ENCODE measurements at regions not wholly inside any gene's neighbourhood (a gene's known extent, or its start where the extent isn't known, plus 50 kb on each side); places are given as distances from the start of the nearest gene placed in this dataset.
"Not testable (repeated sequence)": the region's sequence is repeated elsewhere in the genome, so short reads cannot be mapped to it uniquely, and the experiment has no call there.

DNA sequence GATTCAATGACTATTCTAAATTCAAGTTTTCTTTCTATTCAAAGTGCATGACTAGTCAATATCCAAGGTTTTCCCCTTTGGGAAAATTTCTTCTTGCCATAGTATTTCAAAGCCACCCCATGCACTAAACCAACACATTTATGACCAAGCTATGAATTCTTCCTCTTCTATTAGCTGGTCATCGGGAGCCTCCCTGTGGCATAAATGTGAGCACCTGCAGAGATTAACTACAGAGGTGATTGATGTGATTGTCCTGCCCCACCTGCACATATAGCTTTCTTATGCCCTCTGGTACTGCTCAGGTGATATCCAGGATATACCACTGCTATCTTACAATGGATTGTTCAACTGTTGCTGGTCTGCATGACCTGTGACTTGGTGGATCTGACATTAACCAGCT lies 694.9 kb downstream of the ZBBX start:
- TF ChIP-seq, protein P1, sequence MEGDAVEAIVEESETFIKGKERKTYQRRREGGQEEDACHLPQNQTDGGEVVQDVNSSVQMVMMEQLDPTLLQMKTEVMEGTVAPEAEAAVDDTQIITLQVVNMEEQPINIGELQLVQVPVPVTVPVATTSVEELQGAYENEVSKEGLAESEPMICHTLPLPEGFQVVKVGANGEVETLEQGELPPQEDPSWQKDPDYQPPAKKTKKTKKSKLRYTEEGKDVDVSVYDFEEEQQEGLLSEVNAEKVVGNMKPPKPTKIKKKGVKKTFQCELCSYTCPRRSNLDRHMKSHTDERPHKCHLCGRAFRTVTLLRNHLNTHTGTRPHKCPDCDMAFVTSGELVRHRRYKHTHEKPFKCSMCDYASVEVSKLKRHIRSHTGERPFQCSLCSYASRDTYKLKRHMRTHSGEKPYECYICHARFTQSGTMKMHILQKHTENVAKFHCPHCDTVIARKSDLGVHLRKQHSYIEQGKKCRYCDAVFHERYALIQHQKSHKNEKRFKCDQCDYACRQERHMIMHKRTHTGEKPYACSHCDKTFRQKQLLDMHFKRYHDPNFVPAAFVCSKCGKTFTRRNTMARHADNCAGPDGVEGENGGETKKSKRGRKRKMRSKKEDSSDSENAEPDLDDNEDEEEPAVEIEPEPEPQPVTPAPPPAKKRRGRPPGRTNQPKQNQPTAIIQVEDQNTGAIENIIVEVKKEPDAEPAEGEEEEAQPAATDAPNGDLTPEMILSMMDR (IDR thresholded peaks at IDR 0.05) = no peak
- Histone ChIP-seq H3K27me3 (no peaks in the 10 kb centered on the region), H3K4me3 (no peak overlapping the region), H3K27ac (no peak overlapping the region), H3K36me3 (no peaks in the 10 kb centered on the region), H3K4me1 (no peaks in the 10 kb centered on the region), H3K9ac (ENCODE audit: low read depth in 2 of 2, low read length in 2 of 2) (no peak overlapping the region), H3K9me3 (no peaks in the 10 kb centered on the region)
- DNase-seq = no peak
- intact Hi-C loops (cut with DNase I) = no loop called here

DNA sequence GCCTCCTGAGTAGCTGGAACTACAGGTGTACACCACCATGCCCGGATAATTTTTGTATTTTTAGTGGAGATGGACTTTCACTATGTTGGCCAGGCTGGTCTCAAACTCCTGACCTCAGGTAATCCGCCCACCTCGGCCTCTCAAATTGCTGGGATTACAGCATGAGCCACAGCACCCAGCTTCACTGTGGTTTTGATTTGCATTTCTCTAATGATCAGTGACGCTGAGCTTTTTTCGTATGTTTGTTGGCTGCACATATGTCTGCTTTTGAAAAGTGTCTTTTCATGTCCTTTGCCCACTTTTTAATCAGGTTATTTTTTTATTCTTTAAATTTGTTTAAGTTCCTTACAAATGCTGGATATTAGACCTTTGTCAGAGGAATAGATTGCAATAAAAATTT lies 696.0 kb downstream of the ZBBX start:
- H3K27me3 ChIP-seq; DNase-seq; H3K4me1 ChIP-seq; H3K27ac ChIP-seq; H3K36me3 ChIP-seq; H3K9ac ChIP-seq (ENCODE audit: low read depth in 2 of 2, low read length in 2 of 2); H3K9me3 ChIP-seq; H3K4me3 ChIP-seq; intact Hi-C loops (cut with DNase I): not testable (repeated sequence)

DNA sequence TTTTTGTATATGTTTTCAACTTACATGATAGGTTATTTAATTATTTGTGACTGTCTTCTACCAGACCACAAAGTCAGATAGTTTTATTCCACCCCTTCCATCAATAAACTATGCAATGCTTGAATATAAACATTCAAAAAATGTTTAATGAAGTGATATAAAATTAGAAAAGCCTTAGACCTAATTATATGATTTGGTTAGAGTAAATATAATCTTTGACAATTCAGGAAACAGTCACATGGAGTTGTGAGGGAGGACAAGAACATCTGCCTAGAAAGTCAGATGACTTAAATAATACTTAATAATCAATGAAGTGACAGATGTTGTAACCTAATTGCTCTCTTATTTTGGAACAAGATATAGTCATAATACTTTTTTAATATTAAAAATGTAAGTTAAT lies 710.3 kb downstream of the ZBBX start:
- DNase-seq = no peak
- no peak overlapping the region for H3K27ac ChIP-seq
- H3K4me3 ChIP-seq = no peak overlapping the region
- no peaks in the 10 kb centered on the region for H3K36me3 ChIP-seq
- no peaks in the 10 kb centered on the region for H3K27me3 ChIP-seq
- no peaks in the 10 kb centered on the region for H3K9me3 ChIP-seq
- H3K9ac ChIP-seq (ENCODE audit: low read depth in 2 of 2, low read length in 2 of 2) = no peak overlapping the region
- H3K4me1 ChIP-seq = no peaks in the 10 kb centered on the region
- intact Hi-C loops (cut with DNase I) = no loop called here
- TF ChIP-seq, protein P1 (IDR thresholded peaks at IDR 0.05) = no peak

DNA sequence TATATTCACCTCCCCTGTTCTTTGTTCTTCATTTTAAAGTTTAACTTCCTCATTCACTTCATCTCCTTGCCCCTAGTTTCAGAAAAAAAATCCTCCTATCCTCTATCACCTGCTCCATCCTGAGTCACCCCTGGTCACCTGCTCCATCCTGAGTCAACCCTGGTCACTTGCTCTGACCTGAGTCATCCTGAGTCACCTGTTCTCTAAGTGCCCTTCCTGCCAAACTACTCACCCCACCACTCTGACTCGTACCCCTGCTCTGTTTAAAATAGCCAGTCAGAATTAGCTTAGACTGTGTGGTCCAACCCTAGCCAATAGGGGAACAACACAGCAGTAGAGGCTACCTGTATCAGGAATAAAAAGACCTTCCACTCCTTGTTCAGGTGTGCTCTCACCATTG lies 716.9 kb downstream of the ZBBX start:
- H3K9ac ChIP-seq (ENCODE audit: low read depth in 2 of 2, low read length in 2 of 2) = no peak overlapping the region
- intact Hi-C loops (cut with DNase I) = no loop called here
- H3K36me3 ChIP-seq = no peaks in the 10 kb centered on the region
- TF ChIP-seq, protein P1 (IDR thresholded peaks at IDR 0.05) = no peak
- H3K27me3 ChIP-seq = no peaks in the 10 kb centered on the region
- H3K27ac ChIP-seq = no peak overlapping the region
- H3K4me3 ChIP-seq = no peak overlapping the region
- H3K9me3 ChIP-seq = no peaks in the 10 kb centered on the region
- H3K4me1 ChIP-seq = no peaks in the 10 kb centered on the region
- no peak for DNase-seq

DNA sequence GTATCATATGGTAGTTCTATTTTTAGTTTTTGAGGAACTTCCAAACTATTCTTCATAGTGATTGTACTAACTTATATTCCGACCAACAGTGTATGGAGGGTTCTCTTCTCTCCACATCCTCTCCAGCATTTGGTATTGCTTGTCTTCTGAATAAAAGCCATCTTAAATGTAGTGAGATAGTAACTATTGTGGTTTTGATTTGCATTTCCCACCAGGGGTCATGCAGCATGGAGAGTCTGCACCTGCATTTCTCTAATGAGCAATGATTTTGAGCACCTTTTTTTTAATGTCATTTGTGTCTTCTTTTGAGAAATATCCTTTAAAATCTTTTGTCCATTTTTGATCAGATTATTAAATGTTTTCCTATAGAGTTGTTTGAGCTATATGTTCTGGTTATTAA lies 718.5 kb downstream of the ZBBX start:
- Histone ChIP-seq H3K27me3 (no peaks in the 10 kb centered on the region), H3K27ac (no peak overlapping the region), H3K9ac (ENCODE audit: low read depth in 2 of 2, low read length in 2 of 2) (no peak overlapping the region), H3K36me3 (no peaks in the 10 kb centered on the region), H3K4me1 (no peaks in the 10 kb centered on the region), H3K9me3 (no peaks in the 10 kb centered on the region), H3K4me3 (no peak overlapping the region)
- DNase-seq = no peak
- intact Hi-C loops (cut with DNase I) = no loop called here
- TF ChIP-seq, protein P1 (IDR thresholded peaks at IDR 0.05) = no peak

DNA sequence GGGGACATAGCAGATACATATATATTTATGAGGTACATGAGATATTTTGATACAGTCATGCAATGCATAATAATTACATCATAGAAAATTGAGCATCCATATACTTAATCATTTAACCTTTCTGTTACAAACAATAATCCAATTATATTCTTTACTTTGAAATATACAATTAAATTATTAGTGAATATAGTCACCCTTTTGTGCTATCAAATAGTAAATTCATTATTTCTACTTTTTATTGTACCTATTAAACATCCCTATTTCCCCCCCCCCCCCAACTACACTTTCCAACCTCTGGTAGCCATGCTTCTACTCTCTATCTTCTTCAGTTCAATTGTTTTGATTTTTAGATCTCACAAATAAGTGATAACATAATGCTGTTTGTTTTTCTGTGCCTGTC lies 719.1 kb downstream of the ZBBX start:
- TF ChIP-seq, protein P1 (IDR thresholded peaks at IDR 0.05) = no peak
- intact Hi-C loops (cut with DNase I) = no loop called here
- no peak for DNase-seq
- no peaks in the 10 kb centered on the region for H3K36me3 ChIP-seq
- no peaks in the 10 kb centered on the region for H3K9me3 ChIP-seq
- no peak overlapping the region for H3K9ac ChIP-seq (ENCODE audit: low read depth in 2 of 2, low read length in 2 of 2)
- H3K4me3 ChIP-seq = no peak overlapping the region
- no peak overlapping the region for H3K27ac ChIP-seq
- no peaks in the 10 kb centered on the region for H3K27me3 ChIP-seq
- H3K4me1 ChIP-seq = no peaks in the 10 kb centered on the region
